Upper lobe of left lung (tissue), 4 donors: ENCODE measurements at regions not wholly inside any gene's neighbourhood (a gene's known extent, or its start where the extent isn't known, plus 50 kb on each side); places are given as distances from the start of the nearest gene placed in this dataset.

ENCODE experiments used
- CTCF ChIP-seq, 6 experiments: fragments of 450-650 bp in 4 of 6; fragments of 200-600 bp in 2 of 6; sonication (generic) in 2 of 6; IDR thresholded peaks; one replicate each; pipeline ENCODE4 v1.5.1; 2016 to 2019; ENCODE audit warnings: antibody characterized with exemption in 6 of 6
- EP300 ChIP-seq, 4 donors: sonication (generic); formaldehyde crosslinking; IDR thresholded peaks; one replicate each; pipeline ENCODE4 v1.5.1; 2017; ENCODE audit warnings: antibody characterized with exemption in 4 of 4, control low read depth in 2 of 4

DNA sequence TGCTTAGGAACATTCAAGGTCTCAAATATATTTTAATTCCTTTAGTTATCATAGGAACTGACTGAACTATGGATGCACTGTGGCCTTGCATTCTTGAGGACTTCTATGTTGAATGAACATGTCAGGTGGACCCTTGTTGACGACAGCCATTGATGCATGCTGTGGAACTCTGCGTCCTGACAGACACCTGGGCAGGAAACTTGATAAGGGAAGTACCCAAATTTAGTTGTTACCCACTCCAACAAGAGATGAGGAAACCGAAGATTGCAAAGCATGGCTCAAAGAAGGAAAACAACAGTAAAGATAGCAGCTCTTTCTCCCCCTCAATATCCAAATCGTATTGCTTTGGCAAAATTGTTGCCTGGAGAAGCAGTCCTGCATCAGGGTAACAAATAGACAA lies 540.0 kb upstream of the NR3C2 start:
- TF ChIP-seq CTCF (IDR thresholded peaks at IDR 0.05) (no peak), EP300 (IDR thresholded peaks at IDR 0.05) (no peak)
